ENCODE measurements at regions not wholly inside any gene's neighbourhood (a gene's known extent, or its start where the extent isn't known, plus 50 kb on each side); places are given as distances from the start of the nearest gene placed in this dataset.

DNA sequence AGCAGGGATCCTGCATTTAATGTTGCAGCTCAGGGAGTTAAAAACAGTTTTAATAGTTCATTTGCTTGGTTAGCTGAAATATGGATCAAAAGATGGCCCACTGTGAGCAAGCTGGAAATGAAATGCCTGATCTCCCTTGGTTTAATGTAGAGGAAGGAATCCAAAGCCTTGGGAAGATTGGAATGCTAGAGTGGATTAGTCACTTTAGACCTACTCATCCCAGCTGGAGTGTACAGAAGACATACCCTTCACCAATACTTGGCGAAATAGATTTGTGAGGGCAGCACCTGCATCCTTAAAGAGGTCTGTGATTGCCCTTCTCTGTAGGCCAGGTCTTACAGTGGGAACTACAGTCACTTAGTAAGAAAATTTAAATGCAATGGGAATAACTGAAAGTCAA is 58.0 kb upstream of the KRAS start:
- Histone ChIP-seq H3K4me2 (ENCODE audit: low read depth, low read length) (no peak overlapping the region), H4K20me1 (ENCODE audit: insufficient read depth, low read length) (no peaks in the 10 kb centered on the region), H3K27ac (ENCODE audit: low read length) (no peak overlapping the region), H3K36me3 (replicated peaks; ENCODE audit: insufficient read depth, low read length) (no peaks in the 10 kb centered on the region), H3K4me3 (ENCODE audit: low read length) (no peak overlapping the region), H3F3A (ENCODE audit: insufficient read depth, low read length) (no peaks in the 10 kb centered on the region), H2AFZ (ENCODE audit: low read length) (no peak overlapping the region), H3K79me2 (ENCODE audit: low read length) (no peaks in the 10 kb centered on the region), H3K9me3 (replicated peaks; ENCODE audit: insufficient read depth, low read length) (no peaks in the 10 kb centered on the region), H3K27me3 (replicated peaks; ENCODE audit: insufficient read depth, low read length) (no peaks in the 10 kb centered on the region), H3K9me2 (replicated peaks; ENCODE audit: insufficient read depth, low read length) (no peaks in the 10 kb centered on the region), H3K4me1 (ENCODE audit: low read length) (no peaks in the 10 kb centered on the region), H3K9ac (ENCODE audit: low read length) (no peak overlapping the region)
- TF ChIP-seq EZH2 (optimal IDR thresholded peaks at IDR 0.05; ENCODE audit: low read depth, low read length) (no peak), EZH2phosphoT487 (IDR thresholded peaks at IDR 0.05; ENCODE audit: low read length) (no peak), CTCF (IDR thresholded peaks at IDR 0.05; ENCODE audit: low read length) (no peak)
- no peak for DNase-seq

- H3K9me2 ChIP-seq (replicated peaks; ENCODE audit: insufficient read depth, low read length): no peaks in the 10 kb centered on the region
- TF ChIP-seq CTCF (IDR thresholded peaks at IDR 0.05; ENCODE audit: low read length) (no peak), EZH2 (optimal IDR thresholded peaks at IDR 0.05; ENCODE audit: low read depth, low read length) (no peak), EZH2phosphoT487 (IDR thresholded peaks at IDR 0.05; ENCODE audit: low read length) (no peak)
- no peak overlapping the region for H3K27ac ChIP-seq (ENCODE audit: low read length)
- H3K4me3 ChIP-seq (ENCODE audit: low read length): no peak overlapping the region
- H3K79me2 ChIP-seq (ENCODE audit: low read length): no peaks in the 10 kb centered on the region
- no peaks in the 10 kb centered on the region for H3K27me3 ChIP-seq (replicated peaks; ENCODE audit: insufficient read depth, low read length)
- no peaks in the 10 kb centered on the region for H4K20me1 ChIP-seq (ENCODE audit: insufficient read depth, low read length)
- H3K36me3 ChIP-seq (replicated peaks; ENCODE audit: insufficient read depth, low read length): no peaks in the 10 kb centered on the region
- DNase-seq: no peak
- H3F3A ChIP-seq (ENCODE audit: insufficient read depth, low read length): no peaks in the 10 kb centered on the region
- H3K4me1 ChIP-seq (ENCODE audit: low read length): no peaks in the 10 kb centered on the region
- H2AFZ ChIP-seq (ENCODE audit: low read length): no peak overlapping the region
- H3K9ac ChIP-seq (ENCODE audit: low read length): no peak overlapping the region
- no peak overlapping the region for H3K4me2 ChIP-seq (ENCODE audit: low read depth, low read length)
- no peaks in the 10 kb centered on the region for H3K9me3 ChIP-seq (replicated peaks; ENCODE audit: insufficient read depth, low read length)
Observed at GRCh38 chr12:25307818-25308217, 57.1 kb upstream of the KRAS start.

GRCh38 chr12:25301798-25302197 is 51.1 kb upstream of the KRAS start:
- no peak overlapping the region for H3K27ac ChIP-seq (ENCODE audit: low read length)
- no peaks in the 10 kb centered on the region for H3K9me3 ChIP-seq (replicated peaks; ENCODE audit: insufficient read depth, low read length)
- H3K36me3 ChIP-seq (replicated peaks; ENCODE audit: insufficient read depth, low read length): no peaks in the 10 kb centered on the region
- no peaks in the 10 kb centered on the region for H3K4me1 ChIP-seq (ENCODE audit: low read length)
- H3F3A ChIP-seq (ENCODE audit: insufficient read depth, low read length): no peaks in the 10 kb centered on the region
- TF ChIP-seq CTCF (IDR thresholded peaks at IDR 0.05; ENCODE audit: low read length): no peak
- TF ChIP-seq EZH2phosphoT487 (IDR thresholded peaks at IDR 0.05; ENCODE audit: low read length): no peak
- no peak for TF ChIP-seq EZH2 (optimal IDR thresholded peaks at IDR 0.05; ENCODE audit: low read depth, low read length)
- no peaks in the 10 kb centered on the region for H4K20me1 ChIP-seq (ENCODE audit: insufficient read depth, low read length)
- no peak overlapping the region for H3K4me2 ChIP-seq (ENCODE audit: low read depth, low read length)
- H3K79me2 ChIP-seq (ENCODE audit: low read length): no peaks in the 10 kb centered on the region
- no peak for DNase-seq
- H3K27me3 ChIP-seq (replicated peaks; ENCODE audit: insufficient read depth, low read length): no peaks in the 10 kb centered on the region
- no peak overlapping the region for H3K4me3 ChIP-seq (ENCODE audit: low read length)
- no peak overlapping the region for H3K9ac ChIP-seq (ENCODE audit: low read length)
- H2AFZ ChIP-seq (ENCODE audit: low read length): no peak overlapping the region
- H3K9me2 ChIP-seq (replicated peaks; ENCODE audit: insufficient read depth, low read length): no peaks in the 10 kb centered on the region

Data from MM.1S (cell line).